ENCODE measurements at regions not wholly inside any gene's neighbourhood (a gene's known extent, or its start where the extent isn't known, plus 50 kb on each side); places are given as distances from the start of the nearest gene placed in this dataset.
"Not testable (repeated sequence)": the region's sequence is repeated elsewhere in the genome, so short reads cannot be mapped to it uniquely, and the experiment has no call there.

DNA sequence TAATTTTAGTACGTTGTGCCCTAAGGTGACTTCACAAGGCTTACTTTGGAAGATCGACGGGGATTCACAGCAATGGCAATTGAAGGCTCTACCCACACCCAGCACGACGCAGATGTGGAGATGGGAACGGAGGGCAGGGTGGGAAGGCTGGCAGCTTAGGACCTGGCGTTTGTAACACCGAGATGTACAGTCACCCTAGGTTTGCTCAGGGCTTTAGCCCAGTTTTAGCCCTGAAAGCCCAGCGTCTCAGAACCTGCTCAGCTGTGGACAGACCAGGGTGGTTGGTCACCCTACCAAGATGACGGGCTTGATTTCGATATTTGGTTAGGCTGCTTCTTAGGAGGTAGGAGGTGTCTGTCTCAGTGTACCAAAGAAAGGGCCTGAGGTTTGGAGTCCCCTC lies 100.5 kb upstream of the MED13L start:
- no peak for DNase-seq (ENCODE audit: low spot score)
- in situ Hi-C loops (cut with HindIII; ENCODE audit: low sequenced_read_pairs) = no loop called here

- in situ Hi-C loops (cut with HindIII; ENCODE audit: low sequenced_read_pairs) = no loop called here
- DNase-seq (ENCODE audit: low spot score) = no peak
Measured at GRCh38 chr12:116380108-116380507, 102.6 kb upstream of the MED13L start.

GRCh38 chr12:116380740-116381139 lies 103.2 kb upstream of the MED13L start:
- DNase-seq (ENCODE audit: low spot score); in situ Hi-C loops (cut with HindIII; ENCODE audit: low sequenced_read_pairs): not testable (repeated sequence)

DNA sequence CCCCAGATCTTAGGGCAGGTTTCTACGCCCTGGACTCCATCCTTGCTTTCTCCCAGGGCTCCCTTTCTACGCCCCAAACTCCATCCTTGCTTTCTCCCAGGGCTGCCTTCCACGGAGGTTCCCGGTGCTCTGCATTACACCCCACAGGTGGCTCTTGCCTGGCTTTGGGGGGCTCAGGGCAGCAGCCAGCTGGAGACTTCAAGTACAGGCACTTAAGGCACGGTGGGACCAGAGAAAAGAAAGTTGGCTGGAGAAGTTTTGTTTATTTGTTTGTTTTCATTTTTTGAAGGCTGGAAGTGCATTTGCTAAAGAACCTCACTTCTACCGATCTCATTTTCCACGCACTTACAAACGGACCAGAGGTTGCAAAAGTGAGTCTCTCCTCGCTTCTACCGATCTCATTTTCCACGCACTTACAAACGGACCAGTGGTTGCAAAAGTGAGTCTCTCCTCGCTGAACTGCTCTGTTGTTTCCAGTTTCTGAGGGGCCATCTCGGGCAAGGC lies 103.8 kb upstream of the MED13L start:
- in situ Hi-C loops (cut with HindIII; ENCODE audit: low sequenced_read_pairs) = no loop called here
- DNase-seq (ENCODE audit: low spot score) = no peak

DNA sequence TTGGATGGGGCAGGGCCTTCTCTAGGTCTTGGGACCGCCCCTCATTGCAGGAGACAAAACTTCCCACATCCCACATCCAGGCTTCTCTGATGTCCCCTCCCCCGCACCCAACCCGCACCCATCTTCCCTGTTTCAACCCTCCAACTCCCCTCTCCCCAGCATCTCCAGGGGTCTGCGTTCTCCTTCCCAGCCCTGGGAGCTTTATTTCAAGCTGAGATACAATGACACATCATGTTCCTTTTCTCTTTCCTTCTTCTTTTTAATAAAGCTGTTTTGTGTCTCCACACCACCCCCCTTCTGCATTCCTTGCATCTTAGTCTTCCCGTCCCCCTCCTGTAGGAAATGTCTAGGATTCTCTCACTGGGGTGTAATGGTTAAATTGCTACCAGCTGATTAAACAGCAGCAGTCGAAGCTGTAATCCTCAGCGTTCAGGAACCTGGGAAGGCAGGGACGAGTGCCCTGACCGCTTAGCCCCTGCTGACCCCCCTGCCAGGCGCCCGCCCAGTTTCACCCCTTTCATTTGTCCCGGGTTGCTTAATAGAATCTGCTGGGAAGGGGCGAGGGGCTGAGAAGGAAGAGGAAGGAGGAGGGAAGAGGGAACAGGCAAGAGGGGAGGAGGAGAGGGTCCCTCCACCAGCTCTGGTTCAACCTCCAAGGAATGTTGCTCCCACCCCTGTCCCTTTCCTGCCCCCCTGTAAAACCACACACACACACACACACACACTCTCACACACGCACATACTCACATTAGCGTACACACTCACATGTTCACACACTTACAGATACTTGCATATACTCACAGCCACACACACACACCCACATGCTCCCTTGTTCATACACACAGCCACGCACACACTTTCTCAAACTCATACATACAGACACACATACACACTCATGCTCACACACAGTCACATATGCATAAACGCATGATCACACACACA lies 104.5 kb upstream of the MED13L start:
- DNase-seq (ENCODE audit: low spot score) = peak; percentile 65
- in situ Hi-C loops (cut with HindIII; ENCODE audit: low sequenced_read_pairs) = no loop called here

DNA sequence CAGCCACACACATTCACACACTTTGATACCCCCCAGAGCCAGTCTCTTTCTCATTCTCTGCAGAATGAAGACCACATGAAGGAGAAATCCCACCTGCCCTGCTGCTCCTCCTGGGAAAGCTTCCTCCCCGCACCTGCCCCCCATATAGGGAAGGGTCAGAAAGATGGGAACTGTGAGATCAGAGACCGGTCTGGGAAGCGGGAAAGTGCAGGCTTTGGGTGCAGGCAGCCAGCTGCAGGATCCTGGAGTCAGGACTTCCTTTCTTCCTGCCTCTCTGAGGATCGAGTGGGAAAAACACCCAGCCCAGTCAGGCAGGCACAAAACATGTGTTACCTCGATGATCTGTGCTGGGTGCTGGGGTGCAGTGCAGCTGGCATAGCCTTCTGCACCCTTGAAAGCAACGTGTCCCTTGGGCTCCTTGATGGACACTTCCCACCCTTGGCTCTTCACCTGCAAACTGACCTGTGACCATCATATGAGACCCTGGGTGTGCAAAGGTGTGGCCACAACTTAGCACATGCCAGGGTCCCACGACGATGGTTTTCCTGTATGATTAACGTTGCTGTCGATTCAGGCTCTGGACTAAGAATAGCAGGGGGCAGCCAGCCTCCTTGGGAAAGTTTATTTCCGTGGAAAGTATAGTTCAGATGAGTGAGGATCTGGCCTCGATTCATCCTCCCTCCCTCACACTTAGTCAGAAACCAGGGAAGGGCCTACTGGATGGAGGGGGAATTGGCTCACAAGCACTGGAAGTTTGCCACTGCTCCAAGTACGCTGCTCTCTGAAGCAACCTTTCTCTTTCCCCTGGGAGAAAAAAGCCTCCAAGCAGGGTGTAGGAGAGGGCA lies 105.4 kb upstream of the MED13L start:
- in situ Hi-C loops (cut with HindIII; ENCODE audit: low sequenced_read_pairs) = no loop called here
- no peak for DNase-seq (ENCODE audit: low spot score)

GRCh38 chr12:116384175-116384574 lies 106.7 kb upstream of the MED13L start:
- in situ Hi-C loops (cut with HindIII; ENCODE audit: low sequenced_read_pairs) = no loop called here
- no peak for DNase-seq (ENCODE audit: low spot score)

GRCh38 chr12:116384691-116385485 lies 107.4 kb upstream of the MED13L start:
- DNase-seq (ENCODE audit: low spot score) = no peak
- in situ Hi-C loops (cut with HindIII; ENCODE audit: low sequenced_read_pairs) = no loop called here

- in situ Hi-C loops (cut with HindIII; ENCODE audit: low sequenced_read_pairs) = no loop called here
- DNase-seq (ENCODE audit: low spot score) = no peak
Measured at GRCh38 chr12:116385486-116386217, 108.2 kb upstream of the MED13L start.

DNA sequence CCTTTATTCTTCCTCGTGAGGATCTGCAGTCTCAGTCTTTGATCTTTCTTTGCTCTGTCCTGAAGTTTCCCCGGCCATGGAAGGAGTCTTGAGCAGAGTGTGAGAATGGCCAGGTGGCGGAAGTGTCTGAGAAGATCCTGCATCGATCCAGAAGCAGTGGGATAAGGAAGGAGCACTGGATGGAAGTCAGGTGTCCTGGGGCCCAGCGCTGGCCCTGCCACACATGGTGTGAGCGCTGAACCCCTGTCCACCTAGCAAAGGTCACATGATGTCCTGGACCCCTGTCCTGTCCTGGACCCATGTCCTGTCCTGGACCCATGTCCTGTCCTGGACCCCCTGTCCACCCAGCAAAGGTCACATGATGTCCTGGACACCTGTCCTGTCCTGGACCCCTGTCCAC lies 111.8 kb upstream of the MED13L start:
- in situ Hi-C loops (cut with HindIII; ENCODE audit: low sequenced_read_pairs) = no loop called here
- DNase-seq (ENCODE audit: low spot score) = no peak

- in situ Hi-C loops (cut with HindIII; ENCODE audit: low sequenced_read_pairs) = no loop called here
- no peak for DNase-seq (ENCODE audit: low spot score)
Measured at GRCh38 chr12:116389990-116390389, 112.5 kb upstream of the MED13L start.

DNA sequence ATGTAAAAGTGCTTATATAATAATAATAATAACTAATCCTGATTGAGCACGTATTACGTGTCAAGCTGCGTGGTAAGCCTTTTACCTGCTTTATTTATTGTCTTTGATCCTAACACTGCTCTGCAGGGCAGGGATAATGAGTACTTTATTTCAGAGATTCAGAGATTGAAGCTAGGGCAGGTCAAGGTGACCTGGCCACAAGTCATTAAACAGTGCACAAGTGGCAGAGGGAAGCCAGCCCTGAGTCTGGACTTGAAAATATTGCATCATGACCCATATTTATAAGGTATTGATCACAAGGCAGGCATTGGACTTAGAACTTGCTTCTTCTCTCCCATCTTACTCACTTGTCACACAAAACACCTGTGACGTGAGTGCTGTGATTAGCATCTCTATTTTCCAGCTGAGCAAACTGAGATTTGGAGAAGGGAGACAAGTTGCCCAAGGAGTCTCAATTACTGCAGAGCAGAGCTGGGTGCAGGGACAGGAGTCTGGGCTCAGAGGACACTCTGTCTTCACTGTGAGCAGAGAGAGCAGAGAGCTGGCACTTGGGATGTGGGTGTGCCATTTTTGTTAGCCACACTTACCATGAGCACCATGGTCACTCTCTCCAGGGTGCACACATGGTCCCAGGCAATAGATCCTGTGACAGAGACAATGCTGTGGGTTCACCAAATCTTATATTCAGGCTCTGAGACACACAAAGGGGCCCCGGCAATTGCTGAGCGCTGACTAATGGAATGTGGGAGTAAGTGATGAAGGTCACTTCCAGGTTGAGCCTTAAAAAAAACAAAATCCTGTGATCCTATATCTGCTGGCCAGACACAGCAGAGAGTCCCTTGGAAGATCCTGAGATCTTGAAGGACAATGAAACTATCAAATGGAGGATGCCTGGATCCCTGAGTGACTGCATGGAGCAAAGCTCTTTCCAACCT lies 113.2 kb upstream of the MED13L start:
- in situ Hi-C loops (cut with HindIII; ENCODE audit: low sequenced_read_pairs) = no loop called here
- DNase-seq (ENCODE audit: low spot score) = no peak

- in situ Hi-C loops (cut with HindIII; ENCODE audit: low sequenced_read_pairs) = no loop called here
- no peak for DNase-seq (ENCODE audit: low spot score)
Measured at GRCh38 chr12:116391501-116391900, 114.0 kb upstream of the MED13L start.

DNA sequence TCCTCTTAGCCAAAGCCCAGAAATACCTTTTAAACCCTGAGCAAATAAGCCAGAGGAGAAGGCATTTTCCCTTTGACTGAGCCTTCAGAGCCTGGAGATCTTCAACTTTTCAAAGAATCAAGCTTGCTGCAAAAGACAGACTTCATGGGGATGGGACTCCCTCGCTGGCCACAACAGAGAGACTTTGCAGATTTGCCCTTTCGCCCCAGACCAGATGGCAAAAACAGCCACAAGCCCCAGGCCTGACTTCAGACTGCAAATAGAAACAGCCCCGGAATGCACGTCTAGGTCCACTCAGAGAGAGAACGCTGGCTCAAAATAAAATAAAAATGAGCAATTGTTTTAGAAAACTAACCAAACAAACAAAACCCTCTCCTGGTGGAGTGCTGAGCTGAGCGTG lies 114.6 kb upstream of the MED13L start:
- no peak for DNase-seq (ENCODE audit: low spot score)
- in situ Hi-C loops (cut with HindIII; ENCODE audit: low sequenced_read_pairs) = no loop called here

DNA sequence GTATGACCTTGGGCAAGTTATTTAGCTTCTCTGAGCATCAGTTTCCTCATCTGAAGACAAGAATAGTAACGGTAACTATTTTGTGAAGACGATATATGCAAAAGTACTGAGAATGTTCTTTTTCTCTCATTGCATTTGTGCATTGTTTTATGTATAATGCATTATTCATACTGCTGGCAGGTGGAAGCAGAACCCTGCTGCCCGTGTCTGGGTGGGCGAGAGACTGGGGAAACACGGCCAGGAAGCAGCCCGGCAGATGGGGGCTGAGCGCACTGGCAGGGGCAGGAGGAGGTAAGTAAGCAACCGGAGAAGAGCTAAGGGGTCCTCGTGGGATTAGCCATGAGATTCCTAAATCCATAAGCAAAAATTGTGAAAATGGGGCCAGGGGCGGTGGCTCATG lies 115.8 kb upstream of the MED13L start:
- in situ Hi-C loops (cut with HindIII; ENCODE audit: low sequenced_read_pairs) = no loop called here
- no peak for DNase-seq (ENCODE audit: low spot score)

DNA sequence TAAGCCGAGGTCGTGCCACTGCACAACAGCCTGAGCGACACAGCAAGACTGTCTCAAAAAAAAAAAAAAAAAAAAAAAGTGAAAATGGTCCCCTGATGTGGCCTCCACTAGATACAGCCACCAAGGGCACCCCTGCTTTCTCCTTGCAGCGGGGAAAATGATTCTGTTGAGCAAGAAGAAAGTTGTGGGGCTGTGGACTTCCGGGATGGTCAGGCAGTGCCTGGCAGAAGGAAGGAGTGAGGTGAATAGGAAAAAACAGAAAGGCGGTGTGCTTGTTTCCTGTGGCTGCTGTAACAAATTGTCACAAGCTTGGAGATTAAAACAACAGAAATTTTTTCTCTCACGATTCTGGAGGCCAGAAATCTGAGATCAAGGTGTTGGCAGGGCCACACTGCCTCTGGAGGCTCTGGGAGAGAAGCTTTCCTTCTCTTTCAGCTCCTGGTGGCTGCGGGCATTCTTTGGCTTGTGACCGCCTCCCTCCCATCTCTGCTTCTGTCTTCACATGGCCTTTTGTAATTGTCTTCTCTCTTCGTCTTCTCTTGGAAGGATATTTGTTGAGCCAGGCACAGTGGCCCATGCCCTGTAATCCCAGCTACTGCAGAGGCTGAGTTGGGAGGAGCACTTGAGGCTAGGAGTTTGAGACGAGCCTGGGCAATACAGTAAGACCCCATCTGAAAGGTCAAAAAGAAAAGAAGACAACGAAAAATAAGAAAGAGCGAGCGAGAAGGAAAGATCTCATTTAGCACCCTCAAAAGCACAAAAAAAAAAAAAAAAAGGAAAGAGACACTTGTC lies 116.6 kb upstream of the MED13L start:
- in situ Hi-C loops (cut with HindIII; ENCODE audit: low sequenced_read_pairs) = no loop called here
- no peak for DNase-seq (ENCODE audit: low spot score)

DNA sequence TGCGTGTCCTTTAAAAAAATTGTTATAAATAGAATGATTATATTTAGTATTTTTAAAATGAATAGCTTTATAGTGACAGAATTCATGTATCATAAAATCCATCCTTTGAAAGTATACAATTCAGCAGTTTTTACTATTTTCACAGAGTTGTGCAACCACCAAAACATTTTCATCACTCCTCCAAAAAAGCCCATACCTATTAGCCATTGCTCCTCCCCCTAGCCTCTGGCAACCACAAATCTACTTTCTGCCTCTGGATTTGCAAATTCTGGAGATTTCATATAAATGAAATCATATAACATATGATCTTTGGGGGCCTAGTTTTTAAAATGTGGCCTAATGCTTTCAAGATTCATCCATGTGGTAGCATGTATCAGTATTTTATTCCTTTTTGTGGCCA lies 117.9 kb upstream of the MED13L start:
- in situ Hi-C loops (cut with HindIII; ENCODE audit: low sequenced_read_pairs) = no loop called here
- no peak for DNase-seq (ENCODE audit: low spot score)

Measured in G401 (cell line).